ENCODE measurements at regions not wholly inside any gene's neighbourhood (a gene's known extent, or its start where the extent isn't known, plus 50 kb on each side); places are given as distances from the start of the nearest gene placed in this dataset.

DNA sequence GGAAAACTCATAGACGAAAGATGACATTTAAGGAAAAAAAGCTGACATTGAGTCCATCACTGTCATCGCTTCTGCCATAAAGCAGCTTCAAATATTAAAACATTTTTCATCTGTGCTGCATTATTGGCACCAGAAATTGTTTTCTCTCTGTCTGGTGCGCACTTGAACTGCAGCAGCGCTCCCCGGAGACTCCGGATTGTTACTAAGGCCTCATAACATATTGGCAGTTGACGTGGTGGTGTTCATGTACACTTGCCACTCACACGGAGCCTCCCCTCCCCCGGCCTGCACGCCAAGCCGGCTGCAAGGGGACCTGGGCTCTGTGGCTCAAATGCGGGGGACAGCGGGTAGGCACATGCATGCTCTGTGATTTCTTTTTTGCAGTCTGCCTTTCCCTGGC, 203.2 kb downstream of the TSHZ3 start (continued):
- TF ChIP-seq, protein P1, sequence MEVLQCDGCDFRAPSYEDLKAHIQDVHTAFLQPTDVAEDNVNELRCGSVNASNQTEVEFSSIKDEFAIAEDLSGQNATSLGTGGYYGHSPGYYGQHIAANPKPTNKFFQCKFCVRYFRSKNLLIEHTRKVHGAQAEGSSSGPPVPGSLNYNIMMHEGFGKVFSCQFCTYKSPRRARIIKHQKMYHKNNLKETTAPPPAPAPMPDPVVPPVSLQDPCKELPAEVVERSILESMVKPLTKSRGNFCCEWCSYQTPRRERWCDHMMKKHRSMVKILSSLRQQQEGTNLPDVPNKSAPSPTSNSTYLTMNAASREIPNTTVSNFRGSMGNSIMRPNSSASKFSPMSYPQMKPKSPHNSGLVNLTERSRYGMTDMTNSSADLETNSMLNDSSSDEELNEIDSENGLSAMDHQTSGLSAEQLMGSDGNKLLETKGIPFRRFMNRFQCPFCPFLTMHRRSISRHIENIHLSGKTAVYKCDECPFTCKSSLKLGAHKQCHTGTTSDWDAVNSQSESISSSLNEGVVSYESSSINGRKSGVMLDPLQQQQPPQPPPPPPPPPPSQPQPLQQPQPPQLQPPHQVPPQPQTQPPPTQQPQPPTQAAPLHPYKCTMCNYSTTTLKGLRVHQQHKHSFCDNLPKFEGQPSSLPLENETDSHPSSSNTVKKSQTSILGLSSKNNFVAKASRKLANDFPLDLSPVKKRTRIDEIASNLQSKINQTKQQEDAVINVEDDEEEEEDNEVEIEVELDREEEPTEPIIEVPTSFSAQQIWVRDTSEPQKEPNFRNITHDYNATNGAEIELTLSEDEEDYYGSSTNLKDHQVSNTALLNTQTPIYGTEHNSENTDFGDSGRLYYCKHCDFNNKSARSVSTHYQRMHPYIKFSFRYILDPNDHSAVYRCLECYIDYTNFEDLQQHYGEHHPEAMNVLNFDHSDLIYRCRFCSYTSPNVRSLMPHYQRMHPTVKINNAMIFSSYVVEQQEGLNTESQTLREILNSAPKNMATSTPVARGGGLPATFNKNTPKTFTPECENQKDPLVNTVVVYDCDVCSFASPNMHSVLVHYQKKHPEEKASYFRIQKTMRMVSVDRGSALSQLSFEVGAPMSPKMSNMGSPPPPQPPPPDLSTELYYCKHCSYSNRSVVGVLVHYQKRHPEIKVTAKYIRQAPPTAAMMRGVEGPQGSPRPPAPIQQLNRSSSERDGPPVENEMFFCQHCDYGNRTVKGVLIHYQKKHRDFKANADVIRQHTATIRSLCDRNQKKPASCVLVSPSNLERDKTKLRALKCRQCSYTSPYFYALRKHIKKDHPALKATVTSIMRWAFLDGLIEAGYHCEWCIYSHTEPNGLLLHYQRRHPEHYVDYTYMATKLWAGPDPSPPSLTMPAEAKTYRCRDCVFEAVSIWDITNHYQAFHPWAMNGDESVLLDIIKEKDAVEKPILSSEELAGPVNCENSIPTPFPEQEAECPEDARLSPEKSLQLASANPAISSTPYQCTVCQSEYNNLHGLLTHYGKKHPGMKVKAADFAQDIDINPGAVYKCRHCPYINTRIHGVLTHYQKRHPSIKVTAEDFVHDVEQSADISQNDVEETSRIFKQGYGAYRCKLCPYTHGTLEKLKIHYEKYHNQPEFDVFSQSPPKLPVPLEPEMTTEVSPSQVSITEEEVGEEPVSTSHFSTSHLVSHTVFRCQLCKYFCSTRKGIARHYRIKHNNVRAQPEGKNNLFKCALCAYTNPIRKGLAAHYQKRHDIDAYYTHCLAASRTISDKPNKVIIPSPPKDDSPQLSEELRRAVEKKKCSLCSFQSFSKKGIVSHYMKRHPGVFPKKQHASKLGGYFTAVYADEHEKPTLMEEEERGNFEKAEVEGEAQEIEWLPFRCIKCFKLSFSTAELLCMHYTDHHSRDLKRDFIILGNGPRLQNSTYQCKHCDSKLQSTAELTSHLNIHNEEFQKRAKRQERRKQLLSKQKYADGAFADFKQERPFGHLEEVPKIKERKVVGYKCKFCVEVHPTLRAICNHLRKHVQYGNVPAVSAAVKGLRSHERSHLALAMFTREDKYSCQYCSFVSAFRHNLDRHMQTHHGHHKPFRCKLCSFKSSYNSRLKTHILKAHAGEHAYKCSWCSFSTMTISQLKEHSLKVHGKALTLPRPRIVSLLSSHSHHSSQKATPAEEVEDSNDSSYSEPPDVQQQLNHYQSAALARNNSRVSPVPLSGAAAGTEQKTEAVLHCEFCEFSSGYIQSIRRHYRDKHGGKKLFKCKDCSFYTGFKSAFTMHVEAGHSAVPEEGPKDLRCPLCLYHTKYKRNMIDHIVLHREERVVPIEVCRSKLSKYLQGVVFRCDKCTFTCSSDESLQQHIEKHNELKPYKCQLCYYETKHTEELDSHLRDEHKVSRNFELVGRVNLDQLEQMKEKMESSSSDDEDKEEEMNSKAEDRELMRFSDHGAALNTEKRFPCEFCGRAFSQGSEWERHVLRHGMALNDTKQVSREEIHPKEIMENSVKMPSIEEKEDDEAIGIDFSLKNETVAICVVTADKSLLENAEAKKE (CRISPR knock-in tag; IDR thresholded peaks at IDR 0.05): no peak
- no peak for TF ChIP-seq JUNB (IDR thresholded peaks at IDR 0.05; ENCODE audit: unreplicated experiment)
- TF ChIP-seq STAT1 (IDR thresholded peaks at IDR 0.05; ENCODE audit: unreplicated experiment): no peak
- TF ChIP-seq, protein P2, sequence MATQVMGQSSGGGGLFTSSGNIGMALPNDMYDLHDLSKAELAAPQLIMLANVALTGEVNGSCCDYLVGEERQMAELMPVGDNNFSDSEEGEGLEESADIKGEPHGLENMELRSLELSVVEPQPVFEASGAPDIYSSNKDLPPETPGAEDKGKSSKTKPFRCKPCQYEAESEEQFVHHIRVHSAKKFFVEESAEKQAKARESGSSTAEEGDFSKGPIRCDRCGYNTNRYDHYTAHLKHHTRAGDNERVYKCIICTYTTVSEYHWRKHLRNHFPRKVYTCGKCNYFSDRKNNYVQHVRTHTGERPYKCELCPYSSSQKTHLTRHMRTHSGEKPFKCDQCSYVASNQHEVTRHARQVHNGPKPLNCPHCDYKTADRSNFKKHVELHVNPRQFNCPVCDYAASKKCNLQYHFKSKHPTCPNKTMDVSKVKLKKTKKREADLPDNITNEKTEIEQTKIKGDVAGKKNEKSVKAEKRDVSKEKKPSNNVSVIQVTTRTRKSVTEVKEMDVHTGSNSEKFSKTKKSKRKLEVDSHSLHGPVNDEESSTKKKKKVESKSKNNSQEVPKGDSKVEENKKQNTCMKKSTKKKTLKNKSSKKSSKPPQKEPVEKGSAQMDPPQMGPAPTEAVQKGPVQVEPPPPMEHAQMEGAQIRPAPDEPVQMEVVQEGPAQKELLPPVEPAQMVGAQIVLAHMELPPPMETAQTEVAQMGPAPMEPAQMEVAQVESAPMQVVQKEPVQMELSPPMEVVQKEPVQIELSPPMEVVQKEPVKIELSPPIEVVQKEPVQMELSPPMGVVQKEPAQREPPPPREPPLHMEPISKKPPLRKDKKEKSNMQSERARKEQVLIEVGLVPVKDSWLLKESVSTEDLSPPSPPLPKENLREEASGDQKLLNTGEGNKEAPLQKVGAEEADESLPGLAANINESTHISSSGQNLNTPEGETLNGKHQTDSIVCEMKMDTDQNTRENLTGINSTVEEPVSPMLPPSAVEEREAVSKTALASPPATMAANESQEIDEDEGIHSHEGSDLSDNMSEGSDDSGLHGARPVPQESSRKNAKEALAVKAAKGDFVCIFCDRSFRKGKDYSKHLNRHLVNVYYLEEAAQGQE (IDR thresholded peaks at IDR 0.05; ENCODE audit: unreplicated experiment): no peak
- TF ChIP-seq, protein P3, sequence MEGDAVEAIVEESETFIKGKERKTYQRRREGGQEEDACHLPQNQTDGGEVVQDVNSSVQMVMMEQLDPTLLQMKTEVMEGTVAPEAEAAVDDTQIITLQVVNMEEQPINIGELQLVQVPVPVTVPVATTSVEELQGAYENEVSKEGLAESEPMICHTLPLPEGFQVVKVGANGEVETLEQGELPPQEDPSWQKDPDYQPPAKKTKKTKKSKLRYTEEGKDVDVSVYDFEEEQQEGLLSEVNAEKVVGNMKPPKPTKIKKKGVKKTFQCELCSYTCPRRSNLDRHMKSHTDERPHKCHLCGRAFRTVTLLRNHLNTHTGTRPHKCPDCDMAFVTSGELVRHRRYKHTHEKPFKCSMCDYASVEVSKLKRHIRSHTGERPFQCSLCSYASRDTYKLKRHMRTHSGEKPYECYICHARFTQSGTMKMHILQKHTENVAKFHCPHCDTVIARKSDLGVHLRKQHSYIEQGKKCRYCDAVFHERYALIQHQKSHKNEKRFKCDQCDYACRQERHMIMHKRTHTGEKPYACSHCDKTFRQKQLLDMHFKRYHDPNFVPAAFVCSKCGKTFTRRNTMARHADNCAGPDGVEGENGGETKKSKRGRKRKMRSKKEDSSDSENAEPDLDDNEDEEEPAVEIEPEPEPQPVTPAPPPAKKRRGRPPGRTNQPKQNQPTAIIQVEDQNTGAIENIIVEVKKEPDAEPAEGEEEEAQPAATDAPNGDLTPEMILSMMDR (conservative IDR thresholded peaks at IDR 0.05; ENCODE audit: low read depth in 2 of 2): no peak
- TF ChIP-seq ZNF114 (CRISPR knock-in tag; IDR thresholded peaks at IDR 0.05): no peak
- no peak for TF ChIP-seq CREB1 (CRISPR knock-in tag; IDR thresholded peaks at IDR 0.05; ENCODE audit: low read depth)
